ENCODE measurements at regions not wholly inside any gene's neighbourhood (a gene's known extent, or its start where the extent isn't known, plus 50 kb on each side); places are given as distances from the start of the nearest gene placed in this dataset.

DNA sequence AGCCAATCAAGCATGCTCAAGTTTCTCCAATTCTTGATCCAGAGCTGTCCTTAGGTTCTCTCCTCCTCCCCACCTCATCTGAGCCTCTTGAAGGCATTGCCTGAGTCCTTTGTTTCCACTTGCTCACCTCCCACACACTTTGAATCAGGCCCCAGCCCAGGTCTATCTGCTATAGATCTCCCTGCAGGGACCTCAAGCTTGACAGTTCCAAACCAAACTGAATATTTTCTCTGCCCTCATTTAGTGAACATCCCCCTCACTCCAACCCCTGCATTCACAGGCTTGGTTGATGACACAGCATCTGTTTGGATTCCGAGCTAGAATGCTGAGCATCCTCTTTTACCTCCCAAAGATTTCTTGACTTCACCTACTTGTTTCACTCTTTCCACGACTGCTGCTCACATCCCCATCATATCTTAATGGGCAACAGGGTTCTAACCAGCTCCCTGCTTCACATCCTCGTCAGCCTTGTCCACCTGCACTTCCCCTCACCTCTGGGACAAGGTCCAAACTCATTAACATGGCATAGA is 474.5 kb downstream of the ZSWIM6 start:
- in situ Hi-C loops (cut with MboI; ENCODE audit: low pct_unique_long_range_greater_than_20kb, low sequenced_read_pairs): no loop called here

DNA sequence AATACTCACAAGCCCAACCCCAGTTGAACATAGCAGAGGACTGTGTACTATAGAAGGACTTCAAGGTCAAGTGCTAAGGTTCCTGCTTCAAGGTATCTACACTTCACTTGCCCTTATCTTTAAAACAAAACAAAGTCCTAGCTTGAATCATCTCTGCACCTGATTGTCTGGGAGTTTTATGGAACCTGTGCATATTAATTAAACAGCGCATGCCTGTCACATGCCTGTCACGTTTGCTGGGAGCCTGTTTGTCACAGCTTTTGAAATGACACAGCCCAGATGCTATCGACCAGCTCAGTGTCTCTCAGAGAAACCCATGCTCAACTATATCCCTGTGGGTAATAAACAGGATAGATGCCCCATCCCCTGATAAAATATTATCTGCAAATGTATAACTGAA is 476.0 kb downstream of the ZSWIM6 start:
- in situ Hi-C loops (cut with MboI; ENCODE audit: low pct_unique_long_range_greater_than_20kb, low sequenced_read_pairs): no loop called here
- no peak for DNase-seq

More for the DNA sequence above, 474.5 kb downstream of the ZSWIM6 start:
- DNase-seq: no peak

DNA sequence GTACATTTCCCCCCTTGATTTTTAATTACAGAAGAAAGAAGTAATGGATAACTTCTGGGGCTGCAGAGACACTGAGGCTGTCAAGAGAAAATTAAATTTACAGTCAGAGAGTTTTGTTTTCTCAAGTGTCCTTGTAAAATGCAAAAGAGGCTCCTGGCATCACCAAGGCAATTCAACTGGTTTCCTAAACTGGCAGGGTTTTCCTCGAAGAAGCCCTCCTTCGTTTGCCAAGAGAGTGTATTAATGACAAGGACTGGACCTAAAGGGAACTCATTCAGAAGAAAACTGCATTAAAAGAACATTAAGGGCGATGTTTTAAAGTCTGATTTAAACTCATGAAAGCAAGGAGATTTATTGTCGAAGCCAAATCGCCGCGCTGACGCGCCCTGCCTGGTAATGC is 476.9 kb downstream of the ZSWIM6 start:
- in situ Hi-C loops (cut with MboI; ENCODE audit: low pct_unique_long_range_greater_than_20kb, low sequenced_read_pairs): no loop called here
- DNase-seq: no peak

DNA sequence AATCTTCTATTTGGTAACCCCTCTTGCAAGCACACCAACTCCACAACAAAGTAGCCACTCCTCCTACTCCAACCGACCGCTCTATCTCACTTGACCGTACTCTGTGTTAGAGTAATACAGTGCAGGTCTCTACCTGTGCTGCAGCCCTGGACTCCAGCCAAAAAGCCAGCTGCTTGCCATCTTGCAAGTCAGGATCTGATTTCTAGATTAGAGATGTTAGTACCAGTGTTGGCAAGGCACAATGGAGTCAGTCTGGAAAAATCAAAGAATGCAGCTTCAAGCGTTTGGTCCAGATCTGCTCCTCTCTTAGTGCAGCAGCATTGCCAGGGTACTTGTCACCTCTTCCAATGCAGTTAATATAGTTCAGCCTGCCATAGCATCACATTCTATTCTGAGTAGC is 477.6 kb downstream of the ZSWIM6 start:
- in situ Hi-C loops (cut with MboI; ENCODE audit: low pct_unique_long_range_greater_than_20kb, low sequenced_read_pairs): no loop called here

DNA sequence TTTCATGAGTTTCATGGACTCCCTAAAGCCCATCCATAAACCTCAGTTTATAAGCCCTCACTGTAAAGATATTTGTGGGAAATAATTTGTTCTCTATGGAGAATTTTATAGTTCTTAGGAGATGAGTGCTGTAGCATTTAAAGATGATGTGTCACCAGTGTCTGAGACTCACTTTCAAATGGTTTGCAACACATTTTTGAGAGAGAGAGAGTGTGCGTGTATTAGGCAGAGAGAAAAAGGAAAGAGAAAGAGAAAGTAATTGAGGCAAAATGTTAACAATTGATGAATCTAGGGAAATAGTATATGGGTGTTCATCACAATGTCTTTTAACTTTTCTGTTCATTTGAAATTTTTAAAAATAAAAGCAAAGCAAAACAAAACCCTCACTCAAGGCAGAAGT is 479.0 kb downstream of the ZSWIM6 start:
- DNase-seq: no peak
- in situ Hi-C loops (cut with MboI; ENCODE audit: low pct_unique_long_range_greater_than_20kb, low sequenced_read_pairs): no loop called here

More for the DNA sequence above, 477.6 kb downstream of the ZSWIM6 start:
- no peak for DNase-seq

DNA sequence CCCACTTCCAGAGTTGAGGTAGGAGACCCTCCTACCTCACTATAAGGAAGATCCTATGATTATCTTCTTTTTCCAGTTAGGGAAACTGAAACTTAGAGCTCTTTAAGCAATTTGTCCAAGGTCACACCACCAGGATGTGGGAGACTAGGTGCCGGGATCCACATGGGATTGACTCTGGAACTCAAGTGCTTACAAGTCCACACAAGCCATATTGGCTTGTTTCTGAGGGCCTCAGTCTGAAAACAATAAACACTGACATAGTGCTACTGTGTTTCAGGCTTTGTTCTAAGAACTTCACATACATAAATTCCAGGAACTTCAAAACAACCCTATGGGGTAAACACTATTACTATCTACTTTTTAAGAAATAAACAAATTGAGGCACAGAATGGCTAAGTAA is 481.3 kb downstream of the ZSWIM6 start:
- DNase-seq: no peak
- in situ Hi-C loops (cut with MboI; ENCODE audit: low pct_unique_long_range_greater_than_20kb, low sequenced_read_pairs): no loop called here

DNA sequence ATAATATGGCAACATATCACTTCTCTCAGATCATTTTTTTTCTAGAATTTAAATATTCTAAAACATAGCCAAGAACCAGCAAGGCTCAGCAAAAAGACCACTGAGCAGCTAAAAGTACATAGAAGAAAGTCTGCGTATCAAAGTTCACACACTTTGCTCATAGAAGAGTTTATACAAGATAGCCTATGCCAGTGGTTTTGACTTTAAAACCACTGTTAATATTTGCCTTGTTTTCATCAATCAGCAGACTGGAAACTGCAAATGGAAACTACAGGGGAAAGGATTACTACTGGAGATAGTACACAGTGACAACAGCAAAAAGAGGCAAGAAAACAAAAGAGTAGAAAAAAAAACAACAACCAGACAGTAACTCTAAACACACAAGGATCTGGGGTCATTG is 483.3 kb downstream of the ZSWIM6 start:
- in situ Hi-C loops (cut with MboI; ENCODE audit: low pct_unique_long_range_greater_than_20kb, low sequenced_read_pairs): no loop called here
- DNase-seq: no peak

DNA sequence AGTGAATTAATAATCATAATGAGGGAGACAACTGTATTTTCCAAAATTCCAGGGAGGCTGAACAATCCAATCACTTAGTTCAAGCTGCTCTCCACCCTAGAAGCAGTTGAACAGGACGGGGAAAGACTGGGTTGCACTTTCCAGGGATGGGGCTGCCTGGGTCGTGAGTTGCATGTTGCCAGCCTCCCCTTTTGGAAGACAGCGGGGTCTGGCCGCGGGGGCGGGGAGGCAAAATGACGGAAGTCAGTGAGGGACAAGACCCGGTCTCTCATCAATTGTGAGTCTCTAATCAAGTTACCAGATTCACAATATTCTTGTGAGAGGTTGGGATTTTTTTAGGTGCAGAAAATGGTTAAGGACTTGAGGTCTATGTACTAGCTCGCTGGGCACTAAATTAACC is 484.1 kb downstream of the ZSWIM6 start:
- DNase-seq: no peak
- in situ Hi-C loops (cut with MboI; ENCODE audit: low pct_unique_long_range_greater_than_20kb, low sequenced_read_pairs): no loop called here

DNA sequence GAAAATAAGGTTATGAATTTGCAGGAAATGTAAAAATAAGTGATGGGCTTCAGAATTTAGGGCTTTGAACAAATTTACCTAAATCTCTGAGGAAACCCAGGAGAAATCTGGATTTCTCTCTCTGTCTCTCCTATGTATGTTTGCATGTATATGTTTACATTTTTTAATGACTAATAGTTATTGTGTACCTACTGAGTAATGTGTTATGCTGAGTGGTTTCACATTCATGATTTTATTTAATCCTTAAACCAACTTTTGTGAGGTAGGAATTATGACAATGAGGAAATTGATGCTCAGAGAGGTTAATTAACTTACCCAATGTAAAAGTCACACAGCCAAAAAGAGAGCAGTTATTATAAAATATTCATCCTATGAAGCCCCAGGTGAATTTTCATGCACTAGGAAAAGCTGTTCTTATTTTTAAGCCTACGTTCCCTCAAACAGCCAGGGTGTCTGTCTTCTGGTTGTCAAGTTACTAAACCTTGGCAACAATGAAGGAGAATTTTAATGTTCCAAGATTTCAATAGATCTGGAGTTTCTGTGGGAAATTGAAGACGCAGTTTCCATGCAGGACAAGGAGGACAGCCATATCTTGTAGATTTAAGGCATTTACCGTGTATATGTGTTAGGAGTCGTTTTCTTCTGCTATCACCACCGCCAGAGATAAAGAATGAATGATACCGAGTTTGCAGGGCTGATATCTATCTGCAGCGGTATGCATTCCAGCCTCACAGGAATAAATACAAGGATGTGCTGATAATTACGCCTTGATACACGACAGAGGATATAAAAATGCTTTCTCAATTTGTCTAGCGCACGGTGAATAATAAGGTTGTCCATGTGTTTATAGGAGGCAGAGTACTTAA is 484.8 kb downstream of the ZSWIM6 start:
- in situ Hi-C loops (cut with MboI; ENCODE audit: low pct_unique_long_range_greater_than_20kb, low sequenced_read_pairs): no loop called here
- no peak for DNase-seq

DNA sequence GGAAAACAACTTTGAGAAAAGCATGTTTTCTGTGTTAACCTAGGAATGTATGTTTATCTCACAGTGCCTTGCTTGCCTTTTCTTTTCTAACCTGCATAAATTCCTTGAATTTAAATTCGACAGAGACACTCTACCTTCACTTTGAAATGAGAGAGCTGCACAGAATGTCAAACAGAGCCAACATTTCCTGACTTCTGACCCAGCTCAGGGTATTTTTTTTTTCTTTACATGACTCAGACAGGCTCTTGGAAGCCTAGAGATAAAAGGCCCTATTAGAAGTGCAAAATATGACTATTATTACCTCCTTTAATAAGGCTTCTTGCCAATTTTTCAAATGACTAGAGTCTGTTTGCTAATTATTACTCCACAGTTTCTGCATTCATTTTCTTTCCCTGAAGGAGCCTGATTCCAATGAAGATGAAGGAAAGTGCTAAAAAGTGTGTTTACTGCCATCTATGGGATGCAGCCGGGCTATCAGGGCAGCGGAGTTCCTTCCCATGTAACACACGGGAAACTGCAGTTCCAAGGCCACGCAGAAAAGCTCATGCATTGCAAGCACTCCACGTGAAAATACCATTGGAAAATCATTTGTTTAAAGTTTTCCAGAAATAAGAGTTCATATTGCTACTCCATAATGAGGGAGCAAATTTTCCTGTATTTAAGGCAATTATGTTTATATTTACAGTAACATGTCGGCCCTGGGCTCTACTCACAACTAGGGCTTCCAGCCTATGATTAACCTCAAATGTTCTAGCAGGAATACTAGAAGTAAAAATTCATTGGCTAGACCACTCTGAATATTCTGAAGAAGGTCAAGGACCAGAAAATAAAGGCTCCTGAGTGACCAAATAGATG is 485.6 kb downstream of the ZSWIM6 start:
- in situ Hi-C loops (cut with MboI; ENCODE audit: low pct_unique_long_range_greater_than_20kb, low sequenced_read_pairs): no loop called here
- peak; percentile 32 for DNase-seq

DNA sequence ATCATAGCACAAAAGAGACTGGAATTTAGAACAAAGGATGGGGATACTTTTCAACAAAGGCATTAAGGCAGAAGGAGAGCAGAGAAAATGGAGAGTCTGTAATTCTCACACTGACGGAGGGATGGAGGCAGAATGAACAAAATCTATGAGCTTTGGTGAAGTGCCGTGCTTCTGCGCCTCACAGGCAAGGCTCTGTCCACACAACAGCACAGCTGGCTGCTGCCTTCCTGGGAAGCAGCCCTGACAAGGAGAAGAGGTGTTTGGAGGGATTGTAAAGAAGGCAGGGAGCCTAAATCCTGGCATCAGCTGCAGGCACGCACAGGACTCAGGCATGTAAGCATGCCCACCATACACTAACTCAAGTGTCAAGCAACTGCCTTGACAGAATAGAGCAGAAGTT is 485.2 kb upstream of the KIF2A start:
- no peak for DNase-seq
- in situ Hi-C loops (cut with MboI; ENCODE audit: low pct_unique_long_range_greater_than_20kb, low sequenced_read_pairs): no loop called here

DNA sequence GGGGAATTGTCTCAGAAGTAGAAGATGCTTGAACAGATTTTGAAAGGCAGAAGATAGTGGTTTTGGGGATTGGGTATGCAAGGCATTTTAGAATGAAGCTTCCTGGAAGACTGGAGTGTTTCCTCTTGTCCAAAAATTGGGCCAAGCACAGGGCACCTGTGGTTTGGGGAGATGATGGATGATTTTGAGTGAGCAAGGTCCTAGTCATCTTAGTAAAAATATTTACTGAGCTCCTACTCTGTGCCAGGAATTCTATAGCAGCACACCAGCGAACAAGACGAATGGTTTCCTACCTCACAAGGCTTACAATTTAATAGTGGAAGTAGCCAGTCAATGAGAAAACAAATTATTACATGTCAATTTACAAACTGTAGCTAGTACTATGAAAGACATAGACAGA is 484.4 kb upstream of the KIF2A start:
- in situ Hi-C loops (cut with MboI; ENCODE audit: low pct_unique_long_range_greater_than_20kb, low sequenced_read_pairs): no loop called here
- DNase-seq: no peak

DNA sequence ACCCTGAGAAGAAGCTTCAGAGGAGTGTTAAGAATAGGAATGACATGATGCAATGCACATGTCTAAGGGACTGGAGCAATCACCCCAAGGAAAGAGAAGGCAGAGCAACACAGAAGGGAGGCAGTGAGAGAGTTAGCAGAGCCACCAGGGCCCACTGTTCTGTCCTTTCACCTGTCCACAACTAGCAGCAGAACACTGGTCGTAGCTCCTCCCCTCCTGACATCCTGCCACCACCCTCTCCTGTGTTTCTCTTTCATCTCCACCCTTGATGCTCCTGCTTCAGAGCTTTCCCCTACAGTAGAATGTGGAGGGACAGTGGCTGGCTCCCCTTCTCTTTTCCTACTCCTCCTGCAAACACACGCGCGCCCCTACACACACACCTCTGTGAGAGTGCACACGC is 483.4 kb upstream of the KIF2A start:
- in situ Hi-C loops (cut with MboI; ENCODE audit: low pct_unique_long_range_greater_than_20kb, low sequenced_read_pairs): no loop called here
- DNase-seq: no peak

DNA sequence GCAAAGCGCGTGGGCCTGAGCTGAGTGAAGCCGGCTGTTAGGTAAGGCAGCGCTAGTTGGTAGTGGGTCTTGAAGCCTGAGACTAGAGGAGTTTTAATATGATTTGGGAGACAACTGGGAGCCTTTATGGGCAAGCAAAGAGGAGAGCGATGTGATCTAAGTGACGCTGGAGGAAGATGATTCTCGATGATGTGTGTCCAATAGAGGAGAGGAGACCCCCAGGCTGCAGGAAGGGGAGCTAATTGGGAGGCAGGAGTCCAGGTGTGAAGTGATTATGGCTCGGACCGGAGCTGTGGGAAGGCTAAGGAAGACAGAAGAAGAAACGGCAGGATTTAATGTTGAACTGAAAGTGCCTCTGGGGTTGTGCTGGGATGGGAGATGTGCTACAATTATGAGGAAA is 482.9 kb upstream of the KIF2A start:
- in situ Hi-C loops (cut with MboI; ENCODE audit: low pct_unique_long_range_greater_than_20kb, low sequenced_read_pairs): no loop called here
- DNase-seq: no peak

DNA sequence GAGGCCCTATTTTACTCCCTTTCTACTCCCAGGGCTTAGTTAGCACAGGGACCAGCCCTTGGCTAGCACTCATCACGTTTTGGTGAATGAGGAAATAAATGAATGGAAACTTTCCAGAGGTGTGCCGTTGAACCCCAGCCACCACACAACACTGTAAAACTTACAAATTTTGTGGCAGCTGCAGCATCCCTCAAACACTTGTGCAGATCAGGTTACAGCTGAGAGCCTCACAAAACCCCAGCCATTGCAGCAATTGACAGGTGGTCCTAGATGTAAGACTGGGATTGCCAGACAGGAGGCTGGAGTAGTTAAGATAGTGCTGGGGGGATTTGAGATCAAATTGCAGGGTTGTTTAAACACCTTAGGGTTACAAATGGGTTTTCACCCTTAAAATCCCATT is 482.2 kb upstream of the KIF2A start:
- in situ Hi-C loops (cut with MboI; ENCODE audit: low pct_unique_long_range_greater_than_20kb, low sequenced_read_pairs): no loop called here
- no peak for DNase-seq

DNA sequence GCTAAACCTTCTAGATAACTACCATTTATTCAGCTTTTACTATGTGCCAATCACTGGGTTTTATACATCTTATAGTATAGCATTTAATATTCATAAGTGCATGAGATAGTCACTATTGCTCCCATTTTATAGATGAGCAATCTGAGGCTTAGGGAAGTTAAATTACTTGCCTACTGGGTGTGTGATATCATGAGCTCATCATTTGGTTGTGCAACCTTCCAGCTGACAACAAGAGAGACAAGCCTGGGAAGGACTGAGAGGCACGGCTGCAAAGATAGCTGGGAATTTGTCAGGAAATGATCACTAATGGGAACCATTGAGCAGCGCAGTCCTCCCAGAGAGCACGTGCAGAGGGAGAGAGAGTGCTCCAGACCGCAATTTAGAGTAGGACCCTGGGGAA is 481.6 kb upstream of the KIF2A start:
- DNase-seq: no peak
- in situ Hi-C loops (cut with MboI; ENCODE audit: low pct_unique_long_range_greater_than_20kb, low sequenced_read_pairs): no loop called here

DNA sequence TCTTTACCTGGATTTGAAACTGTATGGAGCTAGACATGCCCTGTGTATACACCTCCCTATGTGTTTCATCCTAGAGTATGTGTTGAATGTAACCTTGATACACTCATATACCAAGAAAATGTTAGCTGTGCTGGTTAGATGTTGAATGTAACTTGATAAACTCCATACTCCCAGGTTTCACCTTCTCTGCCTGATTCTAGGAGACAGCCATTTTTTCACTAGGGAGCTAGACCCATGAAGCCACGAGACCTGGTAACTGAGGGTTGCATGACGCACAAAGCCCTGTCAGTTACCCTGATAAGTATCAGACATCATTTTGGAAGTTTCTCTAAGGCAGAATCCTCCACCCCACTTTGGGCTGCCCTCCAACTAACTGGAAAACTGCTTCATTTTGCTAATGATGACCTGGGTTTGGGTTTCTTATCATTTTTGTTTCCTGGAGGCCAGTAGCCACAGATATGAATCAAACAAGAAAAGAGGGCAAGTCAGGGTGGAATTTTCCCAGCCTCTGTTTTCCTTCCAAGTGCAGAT is 478.5 kb upstream of the KIF2A start:
- in situ Hi-C loops (cut with MboI; ENCODE audit: low pct_unique_long_range_greater_than_20kb, low sequenced_read_pairs): no loop called here
- DNase-seq: no peak

DNA sequence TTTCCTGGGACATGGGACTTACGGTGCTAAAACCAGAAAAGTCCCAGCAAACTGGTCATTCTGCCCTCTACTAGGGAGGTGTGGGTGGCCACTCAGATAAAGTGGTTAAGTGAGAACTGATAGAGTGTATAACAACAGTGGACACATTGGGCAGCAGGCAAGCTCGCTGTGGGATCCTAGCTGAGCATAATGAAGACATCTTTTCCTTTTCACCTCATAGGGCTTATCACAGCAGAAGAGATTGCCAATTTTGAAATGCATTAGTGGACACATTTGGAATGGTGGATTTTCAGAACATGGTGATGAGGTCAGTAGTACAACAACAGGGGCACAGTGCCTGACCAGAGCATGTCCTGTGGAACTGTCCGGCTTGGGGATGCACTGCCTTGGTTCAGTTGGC is 477.1 kb upstream of the KIF2A start:
- in situ Hi-C loops (cut with MboI; ENCODE audit: low pct_unique_long_range_greater_than_20kb, low sequenced_read_pairs): no loop called here
- DNase-seq: no peak

DNA sequence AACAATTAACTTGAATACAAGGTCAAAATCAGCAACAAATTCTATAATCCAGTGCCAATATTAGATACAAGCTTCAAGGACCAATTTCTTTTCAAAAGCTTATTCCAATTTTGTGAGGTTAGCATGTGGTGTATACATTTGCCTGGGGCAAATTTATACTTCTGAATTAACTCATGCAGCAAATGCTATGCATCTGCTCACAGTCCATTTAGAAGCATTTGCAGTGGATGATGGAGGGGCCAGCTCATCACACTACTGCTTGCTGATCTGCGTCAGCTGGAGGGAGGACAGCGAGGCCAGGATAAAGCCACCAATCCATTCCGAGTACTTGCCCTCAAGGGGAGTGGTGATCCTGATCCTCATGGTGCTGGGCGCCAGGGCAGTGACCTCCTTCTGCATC is 474.3 kb upstream of the KIF2A start:
- DNase-seq: no peak
- in situ Hi-C loops (cut with MboI; ENCODE audit: low pct_unique_long_range_greater_than_20kb, low sequenced_read_pairs): no loop called here

DNA sequence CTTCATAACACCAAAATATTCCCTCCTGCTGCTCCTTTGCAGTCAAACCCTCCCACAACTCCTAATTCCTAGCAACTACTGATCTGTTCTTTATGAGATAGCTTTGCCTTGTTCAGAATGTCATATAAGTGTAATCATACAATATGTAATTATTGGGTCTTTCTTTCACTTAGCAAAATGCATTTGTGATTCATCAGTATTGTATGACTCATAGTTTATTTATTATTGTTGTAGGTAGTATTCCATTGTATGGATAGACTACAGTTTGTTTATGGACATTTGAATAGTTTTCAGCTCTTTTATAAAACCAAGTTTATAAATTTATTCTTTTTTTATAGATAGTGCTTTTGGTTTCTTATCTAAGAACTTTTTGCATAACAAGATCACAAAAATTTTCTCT is 468.2 kb upstream of the KIF2A start:
- in situ Hi-C loops (cut with MboI; ENCODE audit: low pct_unique_long_range_greater_than_20kb, low sequenced_read_pairs): no loop called here
- no peak for DNase-seq
